GM06990 (cell line): ENCODE measurements at regions not wholly inside any gene's neighbourhood (a gene's known extent, or its start where the extent isn't known, plus 50 kb on each side); places are given as distances from the start of the nearest gene placed in this dataset.
"Not testable (repeated sequence)": the region's sequence is repeated elsewhere in the genome, so short reads cannot be mapped to it uniquely, and the experiment has no call there.

Source experiments
- DNase-seq: peaks from one replicate; pipeline ENCODE4 v3.0.0-alpha.2; 2011; ENCODE audit not compliant: insufficient read length; ENCODE audit errors: extremely low read depth
- H3K27me3 ChIP-seq: replicated peaks from 2 replicates; pipeline ENCODE4 v1.6.0; 2011; ENCODE audit warnings: low read length; ENCODE audit not compliant: control insufficient read depth, insufficient read depth
- H3K36me3 ChIP-seq: 2 replicates; pipeline ENCODE4 v1.5.1; 2011; ENCODE audit warnings: low read length; ENCODE audit not compliant: control insufficient read depth, insufficient read depth
- H3K4me3 ChIP-seq: replicated peaks from 2 replicates; pipeline ENCODE4 v1.5.1; 2011; ENCODE audit warnings: low read depth, mild to moderate bottlenecking, control low read depth, low read length
- CTCF ChIP-seq: IDR thresholded peaks from 2 replicates; pipeline ENCODE4 v1.5.1; 2011; ENCODE audit warnings: low read length, control low read depth, mild to moderate bottlenecking, inconsistent platforms; ENCODE audit not compliant: insufficient read depth, poor library complexity, severe bottlenecking

GRCh38 chr6:154632119-154632518 lies 101.1 kb upstream of the SCAF8 start:
- no peak for DNase-seq
- Histone ChIP-seq H3K36me3 (no peaks in the 10 kb centered on the region), H3K27me3 (no peaks in the 10 kb centered on the region), H3K4me3 (no peak overlapping the region)
- no peak for TF ChIP-seq CTCF

- H3K27me3 ChIP-seq: no peaks in the 10 kb centered on the region
- TF ChIP-seq CTCF: no peak
These were observed 95.8 kb upstream of the SCAF8 start for GRCh38 chr6:154637392-154637791.

GRCh38 chr6:154638369-154638768 lies 94.8 kb upstream of the SCAF8 start:
- DNase-seq: no peak
- no peaks in the 10 kb centered on the region for H3K36me3 ChIP-seq
- H3K27me3 ChIP-seq: no peaks in the 10 kb centered on the region
- H3K4me3 ChIP-seq: no peak overlapping the region
- no peak for TF ChIP-seq CTCF

More at GRCh38 chr6:154637392-154637791, 95.8 kb upstream of the SCAF8 start:
- Histone ChIP-seq H3K4me3 (no peak overlapping the region), H3K36me3 (no peaks in the 10 kb centered on the region)
- no peak for DNase-seq

GRCh38 chr6:154639196-154639595 lies 94.0 kb upstream of the SCAF8 start:
- not testable (repeated sequence) for H3K36me3 ChIP-seq, H3K27me3 ChIP-seq, H3K4me3 ChIP-seq, DNase-seq

- no peak overlapping the region for H3K4me3 ChIP-seq
- no peaks in the 10 kb centered on the region for H3K27me3 ChIP-seq
- DNase-seq: no peak
- TF ChIP-seq CTCF: no peak
- no peaks in the 10 kb centered on the region for H3K36me3 ChIP-seq
These were observed 84.9 kb upstream of the SCAF8 start for GRCh38 chr6:154648188-154648887.

GRCh38 chr6:154648888-154649205 lies 84.4 kb upstream of the SCAF8 start:
- no peak for TF ChIP-seq CTCF
- Histone ChIP-seq H3K4me3 (no peak overlapping the region), H3K27me3 (no peaks in the 10 kb centered on the region), H3K36me3 (no peaks in the 10 kb centered on the region)
- no peak for DNase-seq
